HG03045 (cell line): ENCODE measurements at regions not wholly inside any gene's neighbourhood (a gene's known extent, or its start where the extent isn't known, plus 50 kb on each side); places are given as distances from the start of the nearest gene placed in this dataset.
"Not testable (repeated sequence)": the region's sequence is repeated elsewhere in the genome, so short reads cannot be mapped to it uniquely, and the experiment has no call there.

Experiments used
- ATAC-seq: cut with Tn5 transposase; IDR thresholded peaks from one replicate; pipeline ENCODE4 v1.9.1; 2021; ENCODE audit warnings: mild to moderate bottlenecking, moderate library complexity; ENCODE audit not compliant: unreplicated experiment

DNA sequence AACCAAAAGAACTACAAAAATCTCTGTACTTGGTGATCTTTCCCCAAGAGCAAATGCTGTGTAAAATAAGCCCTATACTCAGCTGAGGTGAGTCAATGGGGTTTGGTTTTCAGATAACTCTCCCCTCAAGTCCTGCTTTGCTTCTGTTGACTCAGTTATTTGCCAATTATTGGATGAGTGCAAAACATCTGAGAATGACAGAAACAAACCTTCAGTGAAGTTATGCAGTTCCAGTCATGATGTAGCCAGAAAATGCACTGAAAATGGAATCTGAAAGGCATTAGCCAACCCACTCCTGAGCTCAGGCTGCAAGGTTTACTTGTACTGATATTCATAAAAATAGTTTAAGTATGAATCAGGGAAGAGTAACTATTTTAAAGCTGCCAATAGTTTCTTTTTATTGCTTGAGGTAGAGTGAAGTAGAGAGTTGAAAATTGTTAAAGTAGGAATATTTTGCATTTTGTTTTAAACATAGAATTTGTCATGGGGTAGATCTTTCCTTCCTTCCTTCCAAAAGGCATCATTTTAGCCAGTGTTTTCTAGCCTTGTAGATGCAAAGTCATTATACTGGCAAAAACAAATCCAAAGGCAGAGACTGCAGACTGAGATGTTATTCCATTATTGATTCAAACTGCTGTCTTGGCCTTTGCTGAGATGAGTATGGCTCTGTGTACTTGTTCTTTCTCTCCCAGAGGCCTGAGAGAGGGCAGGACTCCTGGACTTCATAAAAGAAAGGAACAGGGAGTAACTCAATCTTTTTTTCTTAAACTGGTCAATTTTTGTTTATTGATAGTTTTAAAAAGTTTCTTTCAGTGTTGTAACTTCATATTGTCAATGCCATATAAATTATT lies 215.3 kb downstream of the RND3 start:
- ATAC-seq: no peak

DNA sequence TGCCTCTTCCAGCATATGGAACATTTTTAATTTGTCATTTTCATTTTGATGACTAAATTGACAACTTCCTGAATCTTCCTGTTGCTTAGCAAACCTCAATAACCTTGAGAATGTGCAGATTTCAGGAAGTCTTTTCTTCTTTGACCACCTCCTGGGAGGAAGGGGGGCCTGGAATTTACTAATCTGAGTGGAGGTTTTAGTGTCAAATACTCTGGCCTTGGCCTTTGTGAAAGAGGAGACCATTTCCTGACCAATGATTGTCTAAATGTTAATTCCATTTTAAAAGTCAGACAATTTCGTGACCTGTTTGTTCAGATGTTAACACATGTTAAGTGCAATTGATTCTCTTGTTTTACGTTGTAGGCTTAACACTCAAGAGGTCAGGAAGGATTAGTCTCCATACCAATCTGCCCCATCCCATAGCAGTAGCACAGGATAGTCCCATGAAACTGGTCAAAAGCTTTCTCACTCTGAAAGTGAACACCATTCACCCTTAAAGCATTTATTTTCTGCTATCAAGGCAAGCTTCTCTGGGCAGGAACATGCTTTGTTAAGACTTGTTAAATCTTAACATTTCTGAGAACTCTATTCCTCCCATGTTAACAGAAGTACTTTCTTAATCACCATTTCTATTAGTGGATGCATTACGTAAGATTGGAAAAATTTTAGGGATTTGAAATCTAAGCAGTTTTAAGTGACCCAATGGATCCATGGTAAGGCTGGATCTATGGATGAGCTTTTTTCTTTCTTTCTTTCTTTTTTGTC lies 219.6 kb downstream of the RND3 start:
- no peak for ATAC-seq

DNA sequence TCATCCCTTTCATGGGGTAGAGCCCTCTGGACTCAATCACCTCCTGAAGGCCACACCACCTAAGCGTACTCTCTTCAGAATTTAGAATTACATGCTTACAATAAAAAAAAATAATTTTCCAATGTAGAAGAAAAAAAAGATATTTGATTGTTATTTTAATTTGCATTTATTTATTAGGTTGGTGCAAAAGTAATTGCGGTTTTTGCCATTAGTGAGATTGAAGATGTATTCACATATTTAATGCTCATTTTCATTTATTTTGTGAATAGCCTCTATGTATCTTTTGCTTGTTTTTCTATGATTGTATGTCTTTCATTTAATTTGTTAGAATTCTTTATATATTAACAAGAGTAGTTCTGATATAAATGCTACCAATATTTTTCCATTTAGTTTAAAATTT lies 220.5 kb downstream of the RND3 start:
- ATAC-seq: no peak

GRCh38 chr2:150264442-150264841 lies 223.0 kb downstream of the RND3 start:
- no peak for ATAC-seq

- ATAC-seq: no peak
These were observed 225.8 kb downstream of the RND3 start for GRCh38 chr2:150261691-150262090.

DNA sequence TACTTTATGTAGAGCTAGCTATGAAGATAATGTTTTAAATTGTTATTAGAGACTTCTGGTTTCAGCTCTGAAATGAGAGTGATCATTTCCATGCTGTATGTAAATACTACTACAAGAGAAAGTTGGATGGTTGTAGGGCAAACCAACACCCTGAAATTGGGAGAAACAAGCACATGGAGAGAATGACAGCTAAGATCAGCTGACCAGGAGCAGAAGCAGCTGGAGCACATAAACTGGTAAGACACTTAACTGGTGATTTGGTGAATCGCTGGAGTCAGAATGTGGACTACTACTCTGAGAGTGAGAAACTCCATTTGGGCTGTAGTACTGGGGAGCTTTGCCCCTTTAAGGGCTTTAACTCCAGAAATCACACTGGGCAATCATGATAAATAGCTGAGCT lies 226.8 kb downstream of the RND3 start:
- ATAC-seq: no peak

GRCh38 chr2:150259746-150260145 lies 227.7 kb downstream of the RND3 start:
- no peak for ATAC-seq

DNA sequence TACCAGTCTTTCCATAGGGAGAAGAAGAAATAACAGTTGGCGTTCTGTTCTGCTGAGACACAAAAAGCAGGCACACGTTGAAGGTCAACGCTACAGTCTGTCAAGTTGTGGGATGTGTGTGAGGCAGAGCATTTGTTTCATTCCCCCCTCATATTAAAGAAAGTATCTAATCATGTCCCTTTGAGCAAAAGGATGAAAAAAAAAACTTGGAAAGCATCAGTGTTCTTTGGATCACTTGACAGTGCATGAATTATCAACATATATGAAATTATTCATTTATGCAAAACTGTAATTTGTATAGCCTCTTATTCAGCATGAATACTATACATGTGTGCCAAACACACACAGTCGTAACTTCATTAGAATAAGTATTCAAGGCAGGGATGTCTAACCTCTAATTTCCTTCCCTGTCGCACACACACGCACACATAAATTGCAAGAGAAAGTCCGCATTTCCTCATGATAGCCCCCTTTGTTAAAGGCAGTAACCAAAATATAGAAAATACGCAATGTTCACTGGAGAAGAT lies 228.6 kb downstream of the RND3 start:
- ATAC-seq: no peak

GRCh38 chr2:150256736-150257135 lies 230.7 kb downstream of the RND3 start:
- ATAC-seq: no peak

DNA sequence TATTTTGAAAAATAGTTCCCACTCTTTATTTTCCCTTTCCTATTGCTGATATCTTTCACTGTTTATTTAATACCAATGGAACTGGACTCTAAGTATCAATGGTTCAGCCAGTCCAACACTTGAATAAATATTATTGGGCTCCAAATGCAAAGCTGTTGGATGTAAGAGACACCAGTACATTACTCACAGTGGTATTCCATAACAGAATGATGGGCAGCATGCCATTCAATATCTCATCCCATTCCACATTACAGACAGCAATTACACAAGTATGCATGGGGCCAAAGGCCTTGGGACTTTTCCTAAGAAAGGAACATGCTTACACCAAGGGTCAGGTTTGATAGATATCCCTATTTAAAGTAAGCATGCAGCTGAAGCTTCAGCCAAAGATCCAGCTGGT lies 231.9 kb downstream of the RND3 start:
- no peak for ATAC-seq

GRCh38 chr2:150249735-150250134 lies 237.7 kb downstream of the RND3 start:
- ATAC-seq: not testable (repeated sequence)

- no peak for ATAC-seq
These were observed 240.0 kb downstream of the RND3 start for GRCh38 chr2:150247481-150247880.

DNA sequence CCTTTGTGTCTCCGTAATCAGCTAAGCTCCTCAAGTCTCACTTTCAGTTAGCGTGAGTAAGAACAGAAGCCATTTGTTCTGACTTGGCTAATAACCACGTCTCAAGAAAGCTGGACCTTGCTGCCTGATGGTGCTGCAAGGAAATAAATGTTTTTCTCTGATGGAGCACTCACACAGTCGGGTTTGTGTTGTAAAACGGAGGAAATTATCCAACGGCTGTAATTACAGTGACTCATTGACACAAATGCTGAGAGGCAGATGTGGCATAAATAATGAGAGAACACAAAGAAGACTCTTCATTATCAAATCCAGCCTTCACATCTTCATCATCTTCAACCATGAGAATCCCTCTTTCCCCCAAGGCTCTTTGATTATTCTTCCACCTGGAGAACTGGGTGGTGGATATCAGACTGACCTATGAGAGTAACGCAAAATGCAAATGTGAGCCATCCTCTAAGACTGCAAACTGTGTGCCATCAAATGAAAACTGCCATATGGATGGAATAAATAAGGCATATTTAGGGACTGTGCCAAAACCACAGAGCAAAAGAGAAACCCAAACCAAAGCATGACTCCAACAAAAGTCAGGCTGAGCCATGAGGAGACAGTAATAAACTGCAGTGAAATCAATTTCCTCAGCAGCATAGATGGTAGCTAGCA lies 252.6 kb downstream of the RND3 start:
- no peak for ATAC-seq

GRCh38 chr2:150232871-150233270 lies 254.6 kb downstream of the RND3 start:
- no peak for ATAC-seq

GRCh38 chr2:150232321-150232720 lies 255.1 kb downstream of the RND3 start:
- no peak for ATAC-seq

DNA sequence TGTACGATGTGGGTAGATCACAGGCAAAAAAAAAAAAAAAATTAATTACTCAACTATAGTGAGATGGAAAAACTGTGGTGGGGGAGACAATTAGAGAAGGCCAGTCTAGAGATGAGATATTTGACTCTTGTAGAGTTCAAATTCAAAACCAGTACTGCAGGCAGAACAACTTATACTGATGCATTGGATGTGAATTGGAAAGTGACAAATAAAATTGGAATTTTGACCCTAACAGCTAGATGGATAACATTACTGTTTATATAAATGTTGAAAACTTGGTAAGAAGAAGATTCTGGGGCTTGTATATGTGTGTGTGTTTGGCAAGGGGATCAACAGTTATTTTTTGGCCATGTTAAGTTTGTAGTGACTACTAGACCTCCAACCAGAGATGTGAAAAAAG lies 256.9 kb downstream of the RND3 start:
- no peak for ATAC-seq

GRCh38 chr2:150230004-150230403 lies 257.5 kb downstream of the RND3 start:
- no peak for ATAC-seq

GRCh38 chr2:150228936-150229335 lies 258.5 kb downstream of the RND3 start:
- ATAC-seq: no peak

- no peak for ATAC-seq
These were observed 262.4 kb downstream of the RND3 start for GRCh38 chr2:150225030-150225429.

DNA sequence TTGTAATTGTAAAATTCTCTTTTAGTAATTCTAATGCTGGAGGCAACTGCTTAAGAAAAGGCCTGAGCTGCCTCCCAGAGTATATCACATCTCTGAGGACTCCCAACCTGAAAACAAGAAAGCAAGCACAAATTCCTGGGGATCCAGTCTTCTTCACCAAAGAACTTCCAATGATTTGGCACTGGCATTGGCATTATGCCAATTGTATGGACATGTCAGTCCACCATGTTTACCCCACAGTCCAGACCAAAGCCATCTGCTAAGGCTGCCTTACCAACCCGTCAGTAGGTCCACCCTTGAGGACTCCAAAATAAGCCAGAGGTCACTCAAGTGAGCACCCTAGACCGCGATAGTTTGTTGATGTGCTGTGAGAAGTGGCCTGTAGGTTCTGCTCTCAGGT lies 263.1 kb downstream of the RND3 start:
- ATAC-seq: no peak

DNA sequence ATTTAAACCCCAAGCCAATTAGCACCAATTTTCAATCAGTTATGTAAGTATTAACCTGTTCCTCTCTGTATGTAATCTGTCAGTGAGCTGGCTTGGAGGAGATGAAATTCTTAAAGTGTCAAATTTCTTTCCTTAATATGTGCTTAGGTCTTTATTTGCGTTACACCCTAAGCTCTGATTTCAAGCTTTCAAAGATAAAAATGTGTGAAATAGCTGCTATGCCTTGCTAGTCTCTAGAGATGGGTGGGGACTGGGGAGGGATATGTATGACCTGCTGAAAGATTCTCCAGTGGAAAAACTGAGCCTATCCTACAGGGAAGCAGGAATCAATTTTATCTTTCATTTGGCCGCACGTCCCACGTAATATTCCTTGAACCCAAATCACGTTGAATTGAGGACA lies 264.5 kb downstream of the RND3 start:
- no peak for ATAC-seq
